Activated CD4-positive, alpha-beta memory T cell treated with anti-CD3 and anti-CD28 coated beads for 36 hours (primary cell): ENCODE measurements at regions not wholly inside any gene's neighbourhood (a gene's known extent, or its start where the extent isn't known, plus 50 kb on each side); places are given as distances from the start of the nearest gene placed in this dataset.

ENCODE experiments used
- CTCF ChIA-PET: fragments of 350-600 bp; sonication (Branson Sonifier 250); formaldehyde crosslinking; loops from one replicate; lab custom pipeline; 2021; ENCODE audit warnings: antibody characterized with exemption, inconsistent platforms; lab: Charles Lee
- POLR2A ChIA-PET: fragments of 350-600 bp; sonication (Branson Sonifier 250); formaldehyde crosslinking; loops from one replicate; lab custom pipeline; 2021; ENCODE audit warnings: antibody characterized with exemption; lab: Charles Lee
- DNase-seq: peaks from one replicate; pipeline ENCODE4 v3.0.0-alpha.2; 2020
- H3K27ac Mint-ChIP-seq: one replicate; pipeline ENCODE4 v1.8.0; 2021; ENCODE audit warnings: mixed read lengths
- H3K27me3 Mint-ChIP-seq: one replicate; pipeline ENCODE4 v1.8.0; 2021; ENCODE audit warnings: mixed read lengths
- H3K36me3 Mint-ChIP-seq: one replicate; pipeline ENCODE4 v1.8.0; 2021; ENCODE audit warnings: mixed read lengths
- H3K4me1 Mint-ChIP-seq: one replicate; pipeline ENCODE4 v1.8.0; 2021; ENCODE audit warnings: low read depth, mixed read lengths
- H3K4me3 Mint-ChIP-seq: one replicate; pipeline ENCODE4 v1.8.0; 2021; ENCODE audit warnings: mild to moderate bottlenecking, mixed read lengths
- H3K9me3 Mint-ChIP-seq: one replicate; pipeline ENCODE4 v1.8.0; 2021; ENCODE audit warnings: mixed read lengths
- intact Hi-C: fragments of 100-400 bp; cut with micrococcal nuclease; formaldehyde crosslinking; loops from one replicate; pipeline ENCODE4 v1.15.1; 2023

- intact Hi-C loops: no loop called here
- no peak overlapping the region for H3K4me3 Mint-ChIP-seq
- H3K4me1 Mint-ChIP-seq: peaks cover 7% of the 10 kb centered on the region
- CTCF ChIA-PET: no interaction called here
- DNase-seq: no peak
- POLR2A ChIA-PET: no interaction called here
- no peaks in the 10 kb centered on the region for H3K27me3 Mint-ChIP-seq
- no peak overlapping the region for H3K27ac Mint-ChIP-seq
- H3K36me3 Mint-ChIP-seq: no peaks in the 10 kb centered on the region
- peaks cover under 1% of the 10 kb centered on the region for H3K9me3 Mint-ChIP-seq
Observed at GRCh38 chr2:239728751-239729150, 296.4 kb downstream of the NDUFA10 start.

- H3K4me3 Mint-ChIP-seq: no peak overlapping the region
- CTCF ChIA-PET: no interaction called here
- POLR2A ChIA-PET: no interaction called here
- no peaks in the 10 kb centered on the region for H3K36me3 Mint-ChIP-seq
- intact Hi-C loops: no loop called here
- H3K27me3 Mint-ChIP-seq: no peaks in the 10 kb centered on the region
- no peak overlapping the region for H3K27ac Mint-ChIP-seq
- no peaks in the 10 kb centered on the region for H3K9me3 Mint-ChIP-seq
- peaks cover 7% of the 10 kb centered on the region for H3K4me1 Mint-ChIP-seq
- DNase-seq: no peak
Observed at GRCh38 chr2:239727776-239728600, 297.2 kb downstream of the NDUFA10 start.

- DNase-seq: no peak
- POLR2A ChIA-PET: no interaction called here
- no peak overlapping the region for H3K4me3 Mint-ChIP-seq
- CTCF ChIA-PET: no interaction called here
- no peaks in the 10 kb centered on the region for H3K36me3 Mint-ChIP-seq
- H3K27me3 Mint-ChIP-seq: no peaks in the 10 kb centered on the region
- H3K27ac Mint-ChIP-seq: no peak overlapping the region
- H3K4me1 Mint-ChIP-seq: peaks cover 7% of the 10 kb centered on the region
- H3K9me3 Mint-ChIP-seq: no peaks in the 10 kb centered on the region
- intact Hi-C loops: no loop called here
Observed at GRCh38 chr2:239727182-239727775, 297.9 kb downstream of the NDUFA10 start.

GRCh38 chr2:239726631-239727181 is 298.4 kb downstream of the NDUFA10 start:
- no peak overlapping the region for H3K27ac Mint-ChIP-seq
- peaks cover 7% of the 10 kb centered on the region for H3K4me1 Mint-ChIP-seq
- POLR2A ChIA-PET: no interaction called here
- CTCF ChIA-PET: no interaction called here
- no peak overlapping the region for H3K4me3 Mint-ChIP-seq
- no peak for DNase-seq
- H3K36me3 Mint-ChIP-seq: no peaks in the 10 kb centered on the region
- H3K27me3 Mint-ChIP-seq: no peaks in the 10 kb centered on the region
- H3K9me3 Mint-ChIP-seq: no peaks in the 10 kb centered on the region
- intact Hi-C loops: no loop called here

- ChIA-PET POLR2A (no interaction called here), CTCF (no interaction called here)
- Mint-ChIP-seq H3K36me3 (no peaks in the 10 kb centered on the region), H3K27me3 (no peaks in the 10 kb centered on the region), H3K9me3 (no peaks in the 10 kb centered on the region), H3K27ac (peak overlapping the region; percentile 5), H3K4me1 (peaks cover 7% of the 10 kb centered on the region), H3K4me3 (no peak overlapping the region)
- intact Hi-C loops: no loop called here
- DNase-seq: no peak
Observed at GRCh38 chr2:239726091-239726591, 299.0 kb downstream of the NDUFA10 start.

- intact Hi-C loops: no loop called here
- no peak overlapping the region for H3K4me3 Mint-ChIP-seq
- H3K36me3 Mint-ChIP-seq: no peaks in the 10 kb centered on the region
- peaks cover 2% of the 10 kb centered on the region for H3K4me1 Mint-ChIP-seq
- DNase-seq: no peak
- ChIA-PET CTCF (no interaction called here), POLR2A (no interaction called here)
- no peak overlapping the region for H3K27ac Mint-ChIP-seq
- H3K9me3 Mint-ChIP-seq: no peaks in the 10 kb centered on the region
- H3K27me3 Mint-ChIP-seq: no peaks in the 10 kb centered on the region
Observed at GRCh38 chr2:239725551-239725890, 299.6 kb downstream of the NDUFA10 start.

GRCh38 chr2:239724851-239725550 is 300.1 kb downstream of the NDUFA10 start:
- POLR2A ChIA-PET: no interaction called here
- intact Hi-C loops: no loop called here
- CTCF ChIA-PET: no interaction called here
- Mint-ChIP-seq H3K36me3 (no peaks in the 10 kb centered on the region), H3K9me3 (no peaks in the 10 kb centered on the region), H3K27me3 (no peaks in the 10 kb centered on the region), H3K4me3 (no peak overlapping the region), H3K4me1 (no peaks in the 10 kb centered on the region), H3K27ac (no peak overlapping the region)
- DNase-seq: no peak

GRCh38 chr2:239724194-239724849 is 300.8 kb downstream of the NDUFA10 start:
- POLR2A ChIA-PET: no interaction called here
- no peak overlapping the region for H3K4me3 Mint-ChIP-seq

GRCh38 chr2:239723486-239724193 is 301.5 kb downstream of the NDUFA10 start:
- H3K27ac Mint-ChIP-seq: no peak overlapping the region
- ChIA-PET POLR2A (no interaction called here), CTCF (no interaction called here)
- intact Hi-C loops: no loop called here
- DNase-seq: no peak
- H3K27me3 Mint-ChIP-seq: no peaks in the 10 kb centered on the region
- no peaks in the 10 kb centered on the region for H3K36me3 Mint-ChIP-seq
- H3K9me3 Mint-ChIP-seq: no peaks in the 10 kb centered on the region
- no peaks in the 10 kb centered on the region for H3K4me1 Mint-ChIP-seq
- no peak overlapping the region for H3K4me3 Mint-ChIP-seq

More at GRCh38 chr2:239724194-239724849, 300.8 kb downstream of the NDUFA10 start:
- no peaks in the 10 kb centered on the region for H3K36me3 Mint-ChIP-seq
- no peaks in the 10 kb centered on the region for H3K27me3 Mint-ChIP-seq
- H3K4me1 Mint-ChIP-seq: no peaks in the 10 kb centered on the region
- no peak overlapping the region for H3K27ac Mint-ChIP-seq
- H3K9me3 Mint-ChIP-seq: no peaks in the 10 kb centered on the region
- intact Hi-C loops: no loop called here
- CTCF ChIA-PET: no interaction called here
- DNase-seq: no peak

- H3K9me3 Mint-ChIP-seq: no peaks in the 10 kb centered on the region
- POLR2A ChIA-PET: no interaction called here
- CTCF ChIA-PET: no interaction called here
- no peak overlapping the region for H3K27ac Mint-ChIP-seq
- intact Hi-C loops: no loop called here
- DNase-seq: peak; percentile 7
- no peaks in the 10 kb centered on the region for H3K4me1 Mint-ChIP-seq
- no peaks in the 10 kb centered on the region for H3K27me3 Mint-ChIP-seq
- H3K4me3 Mint-ChIP-seq: no peak overlapping the region
- no peaks in the 10 kb centered on the region for H3K36me3 Mint-ChIP-seq
Observed at GRCh38 chr2:239722760-239723470, 302.2 kb downstream of the NDUFA10 start.
